ENCODE measurements at regions not wholly inside any gene's neighbourhood (a gene's known extent, or its start where the extent isn't known, plus 50 kb on each side); places are given as distances from the start of the nearest gene placed in this dataset.

GRCh38 chr2:120853306-120854013, 117.8 kb downstream of the GLI2 start:
- H3K27ac ChIP-seq (ENCODE audit: low read depth, low read length): no peak overlapping the region
- H3K4me1 ChIP-seq (ENCODE audit: control insufficient read depth, insufficient read depth, low read length): no peaks in the 10 kb centered on the region
- no peak overlapping the region for H3K4me3 ChIP-seq (ENCODE audit: low read length)
- no peak for TF ChIP-seq CTCF (conservative IDR thresholded peaks at IDR 0.05)
- Mint-ChIP-seq H3K27me3 (ENCODE audit: insufficient read depth) (no peaks in the 10 kb centered on the region), H3K4me1 (peaks cover 9% of the 10 kb centered on the region), H3K27ac (no peak overlapping the region), H3K4me3 (no peak overlapping the region), H3K36me3 (ENCODE audit: low read depth) (no peaks in the 10 kb centered on the region), H3K9me3 (no peaks in the 10 kb centered on the region)
- no peak overlapping the region for H3K9ac ChIP-seq (ENCODE audit: extremely low read depth, low read length, poor library complexity, severe bottlenecking)
- H3K36me3 ChIP-seq (ENCODE audit: control insufficient read depth, insufficient read depth, low read length): no peaks in the 10 kb centered on the region
- H3K9me3 ChIP-seq (ENCODE audit: control insufficient read depth, low read length): peaks cover 3% of the 10 kb centered on the region
- WGBS, 2 experiments (ENCODE audit: insufficient coverage in 1 of 2, insufficient read length in 1 of 2): 93 to 100% methylated on average over 2 to 5 of the region's 5 CpGs
- peak; percentile 32 for DNase-seq
- no peaks in the 10 kb centered on the region for H3K27me3 ChIP-seq (ENCODE audit: control insufficient read depth, insufficient read depth, low read length, poor library complexity, severe bottlenecking)

GRCh38 chr2:120854014-120854620, 118.4 kb downstream of the GLI2 start:
- no peak overlapping the region for H3K27ac Mint-ChIP-seq

More at GRCh38 chr2:120854014-120854620, 118.4 kb downstream of the GLI2 start:
- H3K9ac ChIP-seq (ENCODE audit: extremely low read depth, low read length, poor library complexity, severe bottlenecking): no peak overlapping the region
- no peaks in the 10 kb centered on the region for H3K4me1 ChIP-seq (ENCODE audit: control insufficient read depth, insufficient read depth, low read length)
- H3K36me3 ChIP-seq (ENCODE audit: control insufficient read depth, insufficient read depth, low read length): no peaks in the 10 kb centered on the region
- peaks cover 12% of the 10 kb centered on the region for H3K4me1 Mint-ChIP-seq
- no peaks in the 10 kb centered on the region for H3K27me3 ChIP-seq (ENCODE audit: control insufficient read depth, insufficient read depth, low read length, poor library complexity, severe bottlenecking)
- no peaks in the 10 kb centered on the region for H3K9me3 Mint-ChIP-seq
- peak; percentile 40 for DNase-seq
- H3K4me3 ChIP-seq (ENCODE audit: low read length): no peak overlapping the region
- H3K36me3 Mint-ChIP-seq (ENCODE audit: low read depth): no peaks in the 10 kb centered on the region
- H3K27ac ChIP-seq (ENCODE audit: low read depth, low read length): peak overlapping the region; percentile 24
- H3K4me3 Mint-ChIP-seq: no peak overlapping the region
- no peak for TF ChIP-seq CTCF (conservative IDR thresholded peaks at IDR 0.05)
- H3K27me3 Mint-ChIP-seq (ENCODE audit: insufficient read depth): no peaks in the 10 kb centered on the region
- peaks cover 3% of the 10 kb centered on the region for H3K9me3 ChIP-seq (ENCODE audit: control insufficient read depth, low read length)
- WGBS, 2 experiments (ENCODE audit: insufficient coverage in 1 of 2, insufficient read length in 1 of 2): 84 to 100% methylated on average over 5 to 7 of the region's 7 CpGs
